ENCODE measurements at regions not wholly inside any gene's neighbourhood (a gene's known extent, or its start where the extent isn't known, plus 50 kb on each side); places are given as distances from the start of the nearest gene placed in this dataset.
"Not testable (repeated sequence)": the region's sequence is repeated elsewhere in the genome, so short reads cannot be mapped to it uniquely, and the experiment has no call there.

GRCh38 chr1:104463126-104463697 lies 713.5 kb downstream of the AMY1C start:
- DNase-seq (ENCODE audit: low read depth in 2 of 2): no peak

GRCh38 chr1:104466068-104466467 lies 716.4 kb downstream of the AMY1C start:
- DNase-seq (ENCODE audit: low read depth in 2 of 2): no peak

GRCh38 chr1:104467590-104467989 lies 717.9 kb downstream of the AMY1C start:
- no peak for DNase-seq (ENCODE audit: low read depth in 2 of 2)

GRCh38 chr1:104468282-104468681 lies 718.6 kb downstream of the AMY1C start:
- no peak for DNase-seq (ENCODE audit: low read depth in 2 of 2)

- DNase-seq (ENCODE audit: low read depth in 2 of 2): no peak
Measured at GRCh38 chr1:104476126-104476525, 726.4 kb downstream of the AMY1C start.

GRCh38 chr1:104488296-104489015 lies 738.8 kb downstream of the AMY1C start:
- DNase-seq (ENCODE audit: low read depth in 2 of 2): no peak

- DNase-seq (ENCODE audit: low read depth in 2 of 2): no peak
Measured at GRCh38 chr1:104526158-104526795, 776.6 kb downstream of the AMY1C start.

- no peak for DNase-seq (ENCODE audit: low read depth in 2 of 2)
Measured at GRCh38 chr1:104531990-104532389, 782.3 kb downstream of the AMY1C start.

- DNase-seq (ENCODE audit: low read depth in 2 of 2): no peak
Measured at GRCh38 chr1:104574620-104575019, 824.9 kb downstream of the AMY1C start.

GRCh38 chr1:104592926-104593325 lies 843.2 kb downstream of the AMY1C start:
- DNase-seq (ENCODE audit: low read depth in 2 of 2): no peak

GRCh38 chr1:104593413-104594187 lies 843.9 kb downstream of the AMY1C start:
- no peak for DNase-seq (ENCODE audit: low read depth in 2 of 2)

- DNase-seq (ENCODE audit: low read depth in 2 of 2): no peak
Measured at GRCh38 chr1:104617474-104617873, 867.8 kb downstream of the AMY1C start.

GRCh38 chr1:104621221-104621620 lies 871.5 kb downstream of the AMY1C start:
- DNase-seq (ENCODE audit: low read depth in 2 of 2): no peak

GRCh38 chr1:104624538-104624937 lies 874.8 kb downstream of the AMY1C start:
- DNase-seq (ENCODE audit: low read depth in 2 of 2): no peak

- DNase-seq (ENCODE audit: low read depth in 2 of 2): no peak
Measured at GRCh38 chr1:104629589-104629988, 879.9 kb downstream of the AMY1C start.

- no peak for DNase-seq (ENCODE audit: low read depth in 2 of 2)
Measured at GRCh38 chr1:104630567-104631149, 881.0 kb downstream of the AMY1C start.

GRCh38 chr1:104636581-104636980 lies 886.9 kb downstream of the AMY1C start:
- DNase-seq (ENCODE audit: low read depth in 2 of 2): no peak

GRCh38 chr1:104646233-104646632 lies 896.5 kb downstream of the AMY1C start:
- DNase-seq (ENCODE audit: low read depth in 2 of 2): no peak

GRCh38 chr1:104648269-104648691 lies 898.6 kb downstream of the AMY1C start:
- peak; percentile 7 for DNase-seq (ENCODE audit: low read depth in 2 of 2)

GRCh38 chr1:104664374-104664773 lies 914.7 kb downstream of the AMY1C start:
- DNase-seq (ENCODE audit: low read depth in 2 of 2): not testable (repeated sequence)

- no peak for DNase-seq (ENCODE audit: low read depth in 2 of 2)
Measured at GRCh38 chr1:104665300-104665699, 915.6 kb downstream of the AMY1C start.
